Spleen (tissue), 11 donors: ENCODE measurements at regions not wholly inside any gene's neighbourhood (a gene's known extent, or its start where the extent isn't known, plus 50 kb on each side); places are given as distances from the start of the nearest gene placed in this dataset.

Experiments used
- DNase-seq: peaks from one replicate; pipeline ENCODE4 v3.0.0-alpha.2; 2020
- H3K27ac ChIP-seq, 8 donors: fragments of 200-600 bp; sonication (generic) in 7 of 8; 1 replicate in 4 of 8; 2 replicates in 4 of 8; pipeline versions ENCODE4 v1.5.0 to v1.8.0; 2016 to 2021; ENCODE audit warnings: inconsistent platforms in 4 of 8, mild to moderate bottlenecking in 4 of 8, moderate library complexity in 1 of 8
- H3K27me3 ChIP-seq, 7 donors: fragments of 200-600 bp; sonication (generic) in 6 of 7; replicated peaks in 1 of 7; 1 replicate in 4 of 7; 2 replicates in 3 of 7; pipeline versions ENCODE4 v1.5.0 to v1.8.0; 2016 to 2021; ENCODE audit warnings: inconsistent platforms in 3 of 7, mild to moderate bottlenecking in 1 of 7
- H3K36me3 ChIP-seq, 6 donors: fragments of 200-600 bp; sonication (generic) in 5 of 6; 1 replicate in 4 of 6; 2 replicates in 2 of 6; pipeline versions ENCODE4 v1.5.0 to v1.8.0; 2016 to 2021; ENCODE audit warnings: inconsistent platforms in 2 of 6
- H3K4me1 ChIP-seq, 6 donors: fragments of 200-600 bp; sonication (generic) in 5 of 6; 1 replicate in 3 of 6; 2 replicates in 3 of 6; pipeline versions ENCODE4 v1.5.0 to v1.8.0; 2016 to 2021; ENCODE audit warnings: inconsistent platforms in 3 of 6
- H3K4me3 ChIP-seq, 8 donors: fragments of 200-600 bp; sonication (generic) in 7 of 8; 1 replicate in 4 of 8; 2 replicates in 4 of 8; pipeline versions ENCODE4 v1.5.0 to v1.8.0; 2016 to 2021; ENCODE audit warnings: inconsistent platforms in 4 of 8, mild to moderate bottlenecking in 4 of 8, moderate library complexity in 2 of 8
- H3K9me3 ChIP-seq, 8 donors: fragments of 200-600 bp; sonication (generic) in 7 of 8; 1 replicate in 4 of 8; 2 replicates in 4 of 8; pipeline versions ENCODE4 v1.5.0 to v1.8.0; 2016 to 2021; ENCODE audit warnings: inconsistent platforms in 4 of 8
- POLR2A ChIP-seq, 3 donors: fragments of 450-650 bp; IDR thresholded peaks; one replicate each; pipeline ENCODE4 v1.5.1; 2017; ENCODE audit warnings: antibody characterized with exemption in 3 of 3, mild to moderate bottlenecking in 1 of 3
- POLR2AphosphoS5 ChIP-seq, 3 donors: sonication (generic); formaldehyde crosslinking; IDR thresholded peaks; one replicate each; pipeline ENCODE4 v1.5.1; 2017; ENCODE audit warnings: antibody characterized with exemption in 3 of 3
- WGBS, 5 donors: extraction: QIAGEN DNeasy Blood & Tissue Kit in 3 of 5; methylation state at CpG; one replicate each; pipeline versions ENCODE4 v1.1.5 to v1.1.7; 2013 to 2018; 5-methylcytosine and 5-hydroxymethylcytosine counted together
- intact Hi-C: fragments of 100-400 bp; cut with DNase I; formaldehyde crosslinking; loops from one replicate; pipeline ENCODE4 v1.15.0; 2023; ENCODE audit warnings: low total_unique reads
- TF ChIP-seq, protein P1 (sequence below), 11 experiments: fragments of 200-600 bp in 7 of 11; fragments of 450-650 bp in 4 of 11; sonication (generic) in 4 of 11; IDR thresholded peaks in 8 of 11; conservative IDR thresholded peaks in 3 of 11; 1 replicate in 7 of 11; 2 replicates in 4 of 11; pipeline versions ENCODE4 v1.4.0 to v1.8.0; 2016 to 2021; ENCODE audit warnings: antibody characterized with exemption in 11 of 11, inconsistent platforms in 4 of 11, mild to moderate bottlenecking in 1 of 11
- donor health status: healthy with polysubstance abuse.
- donor health status: DM: no; HTN: no; CAD: no; lungs with moderate emphysema.
- donor health status: DM: no; HTN: no; CAD: no.
- donor health status: Bipolar disorder and iron deficiency.
- donor health status: healthy.
- donor health status: DM: no; HTN: no; CAD: no.
- donor health status: DM: yes; HTN: yes; CAD: no.

- 77 to 91% (median 80%) methylated on average over 3 of the region's 3 CpGs for WGBS, 5 donors
- no peaks in the 10 kb centered on the region for H3K9me3 ChIP-seq
- intact Hi-C loops, result no loop called here
These were observed 309.5 kb upstream of the NPVF start for GRCh38 chr7:25537662-25538375.

DNA sequence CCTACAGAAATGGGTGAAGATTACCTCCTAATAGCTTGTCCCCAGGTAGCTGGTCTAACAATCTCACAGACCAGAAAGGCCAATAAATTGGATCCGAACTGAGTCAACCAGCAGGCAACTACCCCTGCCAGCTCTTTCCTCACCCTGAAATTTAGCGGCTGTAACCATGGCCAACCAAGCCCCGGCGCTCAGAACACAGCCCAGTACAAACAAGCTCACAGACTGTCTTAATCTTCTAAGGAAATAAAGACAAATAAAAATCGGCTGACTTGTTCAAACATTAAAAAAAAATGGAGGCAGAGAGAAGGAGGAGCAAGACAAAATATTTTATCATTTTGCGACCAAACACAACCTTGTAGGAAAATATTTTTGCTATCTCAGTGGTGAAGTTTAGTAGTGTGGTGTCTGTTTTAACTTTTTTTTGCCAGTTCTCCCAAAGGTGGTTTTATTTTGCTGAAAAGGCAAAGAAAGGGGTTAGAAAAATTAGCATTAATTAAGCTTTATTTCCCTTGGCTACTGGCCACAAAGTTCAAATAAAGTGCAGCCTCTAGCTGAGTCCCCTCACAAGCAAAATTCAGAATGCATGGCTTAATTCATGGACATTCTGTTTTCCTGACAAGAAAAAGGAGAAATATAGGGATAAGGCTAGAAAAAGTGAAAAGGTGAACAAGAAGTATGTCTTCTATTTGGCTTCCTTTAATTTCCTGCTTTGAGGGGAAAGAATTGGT, 313.0 kb upstream of the NPVF start:
- Histone ChIP-seq H3K27me3 (peaks cover 0 to 14% (median 0%) of the 10 kb centered on the region in 7 donors), H3K4me3 (no peak overlapping the region), H3K27ac (no peak overlapping the region), H3K36me3 (no peaks in the 10 kb centered on the region), H3K9me3 (no peaks in the 10 kb centered on the region), H3K4me1 (peaks cover 0 to 4% (median 0%) of the 10 kb centered on the region in 6 donors)
- WGBS, 5 donors, result 81 to 96% (median 93%) methylated on average over 6 of the region's 6 CpGs
- no peak for DNase-seq
- intact Hi-C loops, result no loop called here
- TF ChIP-seq POLR2AphosphoS5 (IDR thresholded peaks at IDR 0.05) (no peak), POLR2A (IDR thresholded peaks at IDR 0.05) (no peak)
- TF ChIP-seq, protein P1, sequence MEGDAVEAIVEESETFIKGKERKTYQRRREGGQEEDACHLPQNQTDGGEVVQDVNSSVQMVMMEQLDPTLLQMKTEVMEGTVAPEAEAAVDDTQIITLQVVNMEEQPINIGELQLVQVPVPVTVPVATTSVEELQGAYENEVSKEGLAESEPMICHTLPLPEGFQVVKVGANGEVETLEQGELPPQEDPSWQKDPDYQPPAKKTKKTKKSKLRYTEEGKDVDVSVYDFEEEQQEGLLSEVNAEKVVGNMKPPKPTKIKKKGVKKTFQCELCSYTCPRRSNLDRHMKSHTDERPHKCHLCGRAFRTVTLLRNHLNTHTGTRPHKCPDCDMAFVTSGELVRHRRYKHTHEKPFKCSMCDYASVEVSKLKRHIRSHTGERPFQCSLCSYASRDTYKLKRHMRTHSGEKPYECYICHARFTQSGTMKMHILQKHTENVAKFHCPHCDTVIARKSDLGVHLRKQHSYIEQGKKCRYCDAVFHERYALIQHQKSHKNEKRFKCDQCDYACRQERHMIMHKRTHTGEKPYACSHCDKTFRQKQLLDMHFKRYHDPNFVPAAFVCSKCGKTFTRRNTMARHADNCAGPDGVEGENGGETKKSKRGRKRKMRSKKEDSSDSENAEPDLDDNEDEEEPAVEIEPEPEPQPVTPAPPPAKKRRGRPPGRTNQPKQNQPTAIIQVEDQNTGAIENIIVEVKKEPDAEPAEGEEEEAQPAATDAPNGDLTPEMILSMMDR (IDR thresholded peaks at IDR 0.05 in 8 of 11, conservative IDR thresholded peaks at IDR 0.05 in 3 of 11), result no peak

More at GRCh38 chr7:25537662-25538375, 309.5 kb upstream of the NPVF start:
- H3K4me1 ChIP-seq, result peaks cover 0 to 4% (median 0%) of the 10 kb centered on the region in 6 donors
- no peak overlapping the region for H3K27ac ChIP-seq
- no peak for DNase-seq
- H3K36me3 ChIP-seq, result no peaks in the 10 kb centered on the region
- no peak overlapping the region for H3K4me3 ChIP-seq
- TF ChIP-seq POLR2AphosphoS5 (IDR thresholded peaks at IDR 0.05), result no peak
- no peak for TF ChIP-seq POLR2A (IDR thresholded peaks at IDR 0.05)
- TF ChIP-seq, protein P1 (IDR thresholded peaks at IDR 0.05 in 8 of 11, conservative IDR thresholded peaks at IDR 0.05 in 3 of 11), result no peak
- no peaks in the 10 kb centered on the region for H3K27me3 ChIP-seq

- Histone ChIP-seq H3K4me3 (no peak overlapping the region), H3K9me3 (no peaks in the 10 kb centered on the region), H3K4me1 (peaks cover 0 to 4% (median 0%) of the 10 kb centered on the region in 6 donors), H3K27me3 (peaks cover 0 to 15% (median 0%) of the 10 kb centered on the region in 7 donors), H3K36me3 (no peaks in the 10 kb centered on the region), H3K27ac (no peak overlapping the region)
- intact Hi-C loops, result no loop called here
- DNase-seq, result no peak
- TF ChIP-seq POLR2A (IDR thresholded peaks at IDR 0.05), result no peak
- TF ChIP-seq POLR2AphosphoS5 (IDR thresholded peaks at IDR 0.05), result no peak
- TF ChIP-seq, protein P1 (IDR thresholded peaks at IDR 0.05 in 8 of 11, conservative IDR thresholded peaks at IDR 0.05 in 3 of 11), result no peak
- WGBS, 5 donors, result 72 to 88% (median 77%) methylated on average over 3 of the region's 3 CpGs
These were observed 313.6 kb upstream of the NPVF start for GRCh38 chr7:25541877-25542276.

DNA sequence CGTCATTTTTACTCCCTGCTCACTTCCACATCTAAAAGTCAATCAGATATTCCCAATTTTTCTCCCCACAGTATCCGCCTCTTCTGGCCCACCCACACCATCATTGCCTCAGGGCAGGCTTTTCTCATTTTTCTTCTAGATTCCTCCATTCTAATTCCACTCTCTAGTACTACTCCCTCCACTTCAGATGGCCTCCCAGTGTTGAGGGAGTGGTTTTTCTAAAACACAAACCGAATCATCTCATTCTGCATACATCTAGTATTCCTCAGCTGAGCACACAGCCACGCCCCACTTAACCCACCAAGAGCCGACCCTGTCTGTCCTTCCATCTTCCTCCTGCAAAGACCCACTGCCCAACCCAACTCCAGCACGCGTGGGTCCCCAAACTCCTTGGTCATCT, 314.9 kb upstream of the NPVF start:
- DNase-seq, result no peak
- 88 to 94% (median 91%) methylated on average over 7 of the region's 7 CpGs for WGBS, 5 donors
- Histone ChIP-seq H3K36me3 (no peaks in the 10 kb centered on the region), H3K9me3 (no peaks in the 10 kb centered on the region), H3K27ac (no peak overlapping the region), H3K27me3 (peaks cover 0 to 15% (median 0%) of the 10 kb centered on the region in 7 donors), H3K4me3 (no peak overlapping the region), H3K4me1 (peaks cover 0 to 4% (median 0%) of the 10 kb centered on the region in 6 donors)
- TF ChIP-seq POLR2AphosphoS5 (IDR thresholded peaks at IDR 0.05) (no peak), POLR2A (IDR thresholded peaks at IDR 0.05) (no peak)
- TF ChIP-seq, protein P1 (IDR thresholded peaks at IDR 0.05 in 8 of 11, conservative IDR thresholded peaks at IDR 0.05 in 3 of 11), result no peak
- intact Hi-C loops, result no loop called here
